ENCODE measurements at regions not wholly inside any gene's neighbourhood (a gene's known extent, or its start where the extent isn't known, plus 50 kb on each side); places are given as distances from the start of the nearest gene placed in this dataset.

DNA sequence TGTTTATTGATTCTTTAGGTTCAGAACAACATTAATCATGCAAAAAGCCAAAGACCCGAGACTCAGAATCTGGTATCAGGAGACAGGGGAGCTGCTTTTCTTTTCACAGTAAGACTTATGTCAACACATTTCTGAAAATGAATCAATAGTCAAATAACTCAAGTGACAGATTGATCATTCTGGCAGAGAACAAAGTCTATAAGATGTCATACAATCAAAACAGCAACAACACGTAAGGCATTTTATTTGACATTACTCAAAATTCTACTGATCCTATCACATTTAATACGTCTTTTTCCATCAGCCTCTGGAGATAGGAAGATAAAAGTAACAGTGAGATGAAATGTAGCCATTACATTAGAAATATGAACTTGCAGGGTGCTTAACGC lies 93.4 kb upstream of the EEF1E1 start:
- no peak overlapping the region for H3K4me3 Mint-ChIP-seq
- ATAC-seq (no peak), DNase-seq (no peak)
- H3K36me3 Mint-ChIP-seq (ENCODE audit: low read depth), result no peaks in the 10 kb centered on the region
- no peaks in the 10 kb centered on the region for H3K4me1 Mint-ChIP-seq
- no peak overlapping the region for H3K27ac Mint-ChIP-seq
- H3K27me3 Mint-ChIP-seq, result peaks cover 42% of the 10 kb centered on the region
- H3K9me3 ChIP-seq (ENCODE audit: control insufficient read depth, low read length, poor library complexity, severe bottlenecking), result no peaks in the 10 kb centered on the region

DNA sequence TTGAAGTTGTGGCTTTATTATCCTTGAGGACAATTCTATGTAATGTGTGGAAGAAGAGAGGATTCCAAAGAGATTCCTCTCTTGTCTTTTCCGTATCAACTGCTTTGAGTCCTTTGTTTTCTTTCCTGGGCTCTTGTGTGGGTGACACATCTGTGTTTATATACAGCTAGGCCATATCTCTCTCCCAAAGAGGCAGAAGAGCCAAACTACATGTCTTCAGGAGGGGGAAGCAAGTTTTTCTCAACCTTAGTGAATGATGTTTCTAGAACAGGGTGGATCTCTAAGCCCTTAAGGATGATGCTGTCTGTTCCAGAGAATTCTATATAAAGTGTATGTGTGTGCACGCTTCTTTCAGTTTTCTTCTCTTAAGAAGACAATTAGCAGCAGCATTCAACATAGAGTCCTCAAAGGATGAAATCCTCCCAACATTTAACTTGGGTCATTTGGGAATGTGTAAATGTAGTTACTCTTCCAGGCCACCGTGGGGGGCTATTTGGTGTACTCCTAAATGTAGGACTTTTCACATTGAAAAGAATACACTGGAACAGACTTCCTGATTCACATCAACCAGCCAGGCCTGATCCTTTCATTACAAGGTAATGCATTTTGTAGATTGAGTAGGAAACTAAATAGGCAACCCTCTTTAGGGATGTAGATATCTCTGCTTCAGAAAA lies 92.8 kb upstream of the EEF1E1 start:
- Mint-ChIP-seq H3K4me1 (no peaks in the 10 kb centered on the region), H3K4me3 (no peak overlapping the region), H3K36me3 (ENCODE audit: low read depth) (no peaks in the 10 kb centered on the region), H3K27ac (no peak overlapping the region), H3K27me3 (peaks cover 45% of the 10 kb centered on the region)
- H3K9me3 ChIP-seq (ENCODE audit: control insufficient read depth, low read length, poor library complexity, severe bottlenecking), result no peaks in the 10 kb centered on the region
- DNase-seq (no peak), ATAC-seq (no peak)

DNA sequence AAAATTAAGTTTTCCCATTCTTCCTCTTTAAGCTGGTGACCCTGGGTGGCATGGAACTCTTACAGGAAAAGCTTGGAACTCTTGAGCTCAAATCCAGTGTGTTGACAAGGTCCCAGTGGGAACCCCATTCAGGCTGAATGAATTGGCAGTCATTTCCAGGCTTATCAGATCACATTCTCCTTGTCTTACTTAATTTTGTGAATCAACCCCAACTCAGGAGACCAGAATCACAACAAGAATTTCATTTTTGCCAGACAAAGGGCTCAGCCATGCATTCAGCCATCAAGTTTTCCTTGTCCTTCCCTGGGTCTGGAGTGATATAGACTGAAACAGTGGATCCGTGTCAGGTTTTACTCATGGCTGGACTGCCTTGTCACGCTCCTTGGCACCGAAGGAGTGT lies 92.1 kb upstream of the EEF1E1 start:
- no peaks in the 10 kb centered on the region for H3K36me3 Mint-ChIP-seq (ENCODE audit: low read depth)
- H3K4me1 Mint-ChIP-seq, result no peaks in the 10 kb centered on the region
- ATAC-seq (no peak), DNase-seq (no peak)
- H3K27me3 Mint-ChIP-seq, result peaks cover 45% of the 10 kb centered on the region
- H3K9me3 ChIP-seq (ENCODE audit: control insufficient read depth, low read length, poor library complexity, severe bottlenecking), result no peaks in the 10 kb centered on the region
- no peak overlapping the region for H3K27ac Mint-ChIP-seq
- no peak overlapping the region for H3K4me3 Mint-ChIP-seq

DNA sequence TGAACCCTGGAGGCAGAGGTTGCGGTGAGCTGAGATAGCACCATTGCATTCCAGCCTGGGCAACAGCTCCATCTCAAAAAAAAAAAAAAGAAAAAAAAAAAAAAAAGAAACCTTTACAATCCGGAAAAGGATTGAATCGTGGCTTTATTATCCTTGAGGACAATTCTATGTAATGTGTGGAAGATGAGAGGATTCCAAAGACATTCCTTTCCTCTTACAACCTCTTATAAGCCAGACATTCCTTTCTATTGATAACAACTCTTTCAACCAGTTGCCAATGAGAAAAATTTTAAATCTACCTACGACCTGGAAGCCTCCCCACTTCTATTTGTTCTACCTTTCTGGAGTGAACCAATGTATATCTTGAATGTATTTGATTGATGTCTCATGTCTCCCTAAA lies 91.2 kb upstream of the EEF1E1 start:
- no peaks in the 10 kb centered on the region for H3K36me3 Mint-ChIP-seq (ENCODE audit: low read depth)
- H3K4me1 Mint-ChIP-seq, result no peaks in the 10 kb centered on the region

DNA sequence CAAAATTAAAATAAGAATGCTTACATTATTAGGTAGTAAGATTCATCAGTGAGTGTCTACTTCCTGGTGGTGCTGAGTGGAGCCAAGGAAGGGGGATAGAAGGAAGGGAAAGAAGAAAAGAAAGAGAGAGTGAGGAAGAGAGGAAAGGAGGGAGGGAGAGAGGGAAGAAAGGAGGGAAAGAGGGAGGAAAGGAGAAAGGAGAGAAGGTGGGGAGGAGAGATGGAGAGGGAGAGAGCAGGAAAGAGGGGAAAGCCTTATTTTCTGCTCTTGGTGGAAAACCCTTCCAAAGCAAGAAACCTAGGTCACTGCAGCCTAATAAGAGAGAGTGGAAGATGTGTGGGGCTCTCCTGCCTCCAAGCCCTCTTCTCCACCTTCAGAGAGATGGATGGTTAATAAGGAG lies 90.2 kb upstream of the EEF1E1 start:
- Mint-ChIP-seq H3K4me3 (no peak overlapping the region), H3K27me3 (peaks cover 46% of the 10 kb centered on the region), H3K36me3 (ENCODE audit: low read depth) (no peaks in the 10 kb centered on the region), H3K4me1 (no peaks in the 10 kb centered on the region), H3K27ac (no peak overlapping the region)
- H3K9me3 ChIP-seq (ENCODE audit: control insufficient read depth, low read length, poor library complexity, severe bottlenecking), result no peaks in the 10 kb centered on the region
- DNase-seq, result no peak
- ATAC-seq, result no peak

More for the DNA sequence above, 91.2 kb upstream of the EEF1E1 start:
- Mint-ChIP-seq H3K27ac (no peak overlapping the region), H3K4me3 (no peak overlapping the region), H3K27me3 (peaks cover 43% of the 10 kb centered on the region)
- H3K9me3 ChIP-seq (ENCODE audit: control insufficient read depth, low read length, poor library complexity, severe bottlenecking), result no peaks in the 10 kb centered on the region
- DNase-seq, result no peak
- ATAC-seq, result no peak

GRCh38 chr6:8192067-8192466 lies 89.7 kb upstream of the EEF1E1 start:
- ATAC-seq (no peak), DNase-seq (no peak)
- H3K9me3 ChIP-seq (ENCODE audit: control insufficient read depth, low read length, poor library complexity, severe bottlenecking), result no peaks in the 10 kb centered on the region
- Mint-ChIP-seq H3K36me3 (ENCODE audit: low read depth) (no peaks in the 10 kb centered on the region), H3K27ac (no peak overlapping the region), H3K4me1 (no peaks in the 10 kb centered on the region), H3K27me3 (peaks cover 49% of the 10 kb centered on the region), H3K4me3 (no peak overlapping the region)

GRCh38 chr6:8191629-8192028 lies 89.3 kb upstream of the EEF1E1 start:
- H3K9me3 ChIP-seq (ENCODE audit: control insufficient read depth, low read length, poor library complexity, severe bottlenecking), result no peaks in the 10 kb centered on the region
- H3K4me3 Mint-ChIP-seq, result no peak overlapping the region
- DNase-seq, result no peak
- no peak overlapping the region for H3K27ac Mint-ChIP-seq
- H3K27me3 Mint-ChIP-seq, result peaks cover 49% of the 10 kb centered on the region
- H3K36me3 Mint-ChIP-seq (ENCODE audit: low read depth), result no peaks in the 10 kb centered on the region
- no peak for ATAC-seq
- H3K4me1 Mint-ChIP-seq, result no peaks in the 10 kb centered on the region

GRCh38 chr6:8187209-8187608 lies 84.9 kb upstream of the EEF1E1 start:
- H3K27me3 Mint-ChIP-seq, result peaks cover 42% of the 10 kb centered on the region
- no peaks in the 10 kb centered on the region for H3K36me3 Mint-ChIP-seq (ENCODE audit: low read depth)
- DNase-seq, result no peak
- H3K4me3 Mint-ChIP-seq, result no peak overlapping the region
- H3K4me1 Mint-ChIP-seq, result peaks cover under 1% of the 10 kb centered on the region
- no peak for ATAC-seq
- H3K9me3 ChIP-seq (ENCODE audit: control insufficient read depth, low read length, poor library complexity, severe bottlenecking), result no peaks in the 10 kb centered on the region
- H3K27ac Mint-ChIP-seq, result no peak overlapping the region

DNA sequence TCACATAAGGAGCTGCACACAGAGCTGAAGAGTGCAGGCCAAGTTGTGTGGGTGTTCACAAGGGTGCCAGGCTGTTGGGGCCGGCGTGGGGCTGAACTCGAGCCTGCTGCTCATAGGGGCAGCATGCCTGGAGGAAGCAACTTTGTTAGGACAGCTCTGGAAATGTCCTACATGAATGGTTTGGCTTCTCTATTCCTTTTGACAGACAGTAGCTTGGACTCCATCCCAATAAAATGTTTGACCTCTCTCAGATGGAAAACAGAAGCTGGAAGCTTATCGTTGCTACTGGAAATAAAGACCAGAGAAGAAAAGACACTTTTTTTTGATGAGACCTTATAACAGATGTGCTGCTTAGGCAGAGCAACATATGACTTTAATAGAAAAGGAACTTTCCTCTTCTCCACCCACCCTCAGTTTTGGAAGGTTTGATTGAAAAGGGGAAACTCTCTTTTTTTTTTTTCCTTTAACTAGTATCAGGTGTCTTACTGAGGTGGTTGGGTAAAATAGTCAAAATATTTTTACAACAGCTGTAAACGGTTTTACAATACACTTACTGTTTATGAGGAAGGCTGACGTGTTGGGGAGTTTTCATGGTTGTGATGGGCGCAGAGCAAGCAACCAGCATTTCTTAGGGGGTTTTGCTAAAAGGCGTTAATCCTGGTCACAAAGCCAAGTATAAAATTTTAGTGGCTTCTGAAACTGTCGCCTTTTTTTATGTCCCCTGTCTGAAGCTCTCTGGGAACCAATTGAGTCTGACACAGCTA lies 80.7 kb upstream of the EEF1E1 start:
- ATAC-seq, result no peak
- no peaks in the 10 kb centered on the region for H3K36me3 Mint-ChIP-seq (ENCODE audit: low read depth)
- H3K4me3 Mint-ChIP-seq, result no peak overlapping the region

DNA sequence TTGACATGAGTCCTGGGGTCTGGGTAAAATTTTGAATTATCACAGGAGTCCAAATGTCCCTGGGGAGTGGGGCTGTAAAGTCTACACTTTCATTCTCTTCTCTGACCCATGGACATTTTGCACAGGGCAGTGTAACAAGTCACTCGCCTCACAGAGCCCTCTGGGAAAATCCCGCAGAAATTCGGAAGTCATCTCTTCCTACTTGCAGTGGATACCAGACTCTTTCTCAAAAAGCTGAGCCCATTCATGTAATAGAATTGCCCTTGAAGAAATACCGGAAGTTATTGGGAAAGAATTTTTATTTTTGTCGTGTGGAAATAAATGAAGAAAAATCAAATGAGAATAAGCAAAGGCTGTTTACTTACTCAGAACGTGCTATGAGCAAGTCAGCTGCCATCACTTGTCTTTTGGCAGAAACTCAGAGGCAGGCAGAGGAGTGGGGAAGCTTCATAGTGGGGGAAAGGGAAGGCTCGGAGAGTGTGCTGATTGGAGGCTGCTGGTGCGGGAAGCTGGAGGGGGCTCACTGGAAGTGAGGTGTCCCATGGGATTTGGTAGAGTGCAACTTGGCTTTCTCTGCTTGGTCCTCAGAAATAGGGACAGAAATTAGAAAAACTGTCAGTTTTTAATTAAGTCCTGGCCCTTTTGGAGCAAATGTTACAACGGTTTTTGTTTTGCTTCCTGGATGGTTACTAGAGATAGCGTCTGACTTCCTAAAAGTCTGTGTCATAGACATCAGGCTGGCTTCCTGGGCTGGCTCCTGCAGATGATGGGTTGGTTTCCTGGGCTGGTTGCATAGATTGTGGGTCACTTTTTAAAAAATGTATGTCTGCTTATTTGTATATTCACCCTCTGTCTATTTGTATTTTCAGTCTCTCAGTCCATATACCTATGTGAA lies 79.8 kb upstream of the EEF1E1 start:
- H3K9me3 ChIP-seq (ENCODE audit: control insufficient read depth, low read length, poor library complexity, severe bottlenecking), result no peaks in the 10 kb centered on the region
- Mint-ChIP-seq H3K4me3 (no peak overlapping the region), H3K27me3 (peaks cover 41% of the 10 kb centered on the region), H3K36me3 (ENCODE audit: low read depth) (no peaks in the 10 kb centered on the region), H3K27ac (no peak overlapping the region), H3K4me1 (peaks cover 2% of the 10 kb centered on the region)
- ATAC-seq (no peak), DNase-seq (no peak)

More for the DNA sequence above, 80.7 kb upstream of the EEF1E1 start:
- no peaks in the 10 kb centered on the region for H3K9me3 ChIP-seq (ENCODE audit: control insufficient read depth, low read length, poor library complexity, severe bottlenecking)
- Mint-ChIP-seq H3K27me3 (peaks cover 49% of the 10 kb centered on the region), H3K27ac (no peak overlapping the region), H3K4me1 (peaks cover 2% of the 10 kb centered on the region)
- DNase-seq, result no peak

GRCh38 chr6:8181160-8181881 lies 79.0 kb upstream of the EEF1E1 start:
- Mint-ChIP-seq H3K27me3 (peaks cover 44% of the 10 kb centered on the region), H3K4me1 (peaks cover 2% of the 10 kb centered on the region), H3K36me3 (ENCODE audit: low read depth) (no peaks in the 10 kb centered on the region), H3K4me3 (no peak overlapping the region), H3K27ac (no peak overlapping the region)
- DNase-seq (no peak), ATAC-seq (no peak)
- no peaks in the 10 kb centered on the region for H3K9me3 ChIP-seq (ENCODE audit: control insufficient read depth, low read length, poor library complexity, severe bottlenecking)

DNA sequence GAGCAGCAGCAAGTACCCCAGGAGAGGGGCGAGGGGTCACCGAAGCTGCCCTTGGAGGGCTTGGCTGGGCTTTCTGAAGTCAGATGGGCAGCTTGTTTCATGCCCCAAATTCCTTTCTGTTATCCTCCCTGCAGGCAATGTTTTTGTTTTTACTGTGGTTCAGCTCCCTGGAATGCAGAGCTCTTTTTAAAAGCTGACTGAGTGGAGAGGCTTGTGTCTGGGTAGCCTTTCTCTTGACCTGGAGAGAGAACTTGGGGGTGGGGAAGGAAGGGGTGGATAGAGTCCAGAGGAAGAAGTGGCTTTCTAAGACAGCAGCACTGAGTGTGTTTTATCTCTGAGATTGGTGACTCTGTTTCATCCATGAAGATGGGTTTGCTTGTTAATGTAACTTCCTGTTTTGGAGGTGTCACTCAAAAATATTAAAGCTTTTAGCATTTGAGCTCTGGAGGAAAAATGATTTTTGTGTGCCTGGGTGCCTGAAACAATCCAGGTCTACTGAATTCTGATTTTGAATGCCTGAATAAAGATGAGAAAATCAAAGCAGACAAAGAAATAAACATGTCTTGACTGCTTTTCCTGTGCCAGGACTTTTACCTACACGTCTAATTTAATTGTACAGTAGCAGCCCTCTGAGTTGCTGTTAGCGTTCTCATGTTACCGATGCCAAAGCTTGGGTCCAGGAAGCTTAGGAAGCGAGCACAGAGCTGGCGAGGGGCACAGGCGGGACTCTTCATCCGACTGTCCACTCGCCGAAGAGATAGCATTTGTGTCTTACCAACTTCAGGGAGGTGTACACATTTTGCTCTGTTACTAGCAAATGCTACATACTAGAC lies 78.2 kb upstream of the EEF1E1 start:
- DNase-seq (no peak), ATAC-seq (no peak)
- no peaks in the 10 kb centered on the region for H3K9me3 ChIP-seq (ENCODE audit: control insufficient read depth, low read length, poor library complexity, severe bottlenecking)
- Mint-ChIP-seq H3K4me3 (no peak overlapping the region), H3K27me3 (peaks cover 45% of the 10 kb centered on the region), H3K36me3 (ENCODE audit: low read depth) (no peaks in the 10 kb centered on the region), H3K27ac (no peak overlapping the region), H3K4me1 (peaks cover 2% of the 10 kb centered on the region)
